Gastroesophageal sphincter (tissue), 3 donors: ENCODE measurements at regions not wholly inside any gene's neighbourhood (a gene's known extent, or its start where the extent isn't known, plus 50 kb on each side); places are given as distances from the start of the nearest gene placed in this dataset.

ENCODE experiments used
- CTCF ChIP-seq, 4 experiments: fragments of 200-600 bp in 2 of 4; fragments of 450-650 bp in 2 of 4; sonication (generic) in 1 of 4; IDR thresholded peaks; one replicate each; pipeline ENCODE4 v1.5.1; 2017 to 2019; ENCODE audit warnings: antibody characterized with exemption in 4 of 4, mild to moderate bottlenecking in 2 of 4, moderate library complexity in 2 of 4
- EP300 ChIP-seq: sonication (generic); formaldehyde crosslinking; IDR thresholded peaks from one replicate; pipeline ENCODE4 v1.6.1; 2017; ENCODE audit warnings: antibody characterized with exemption, mild to moderate bottlenecking
- POLR2A ChIP-seq, 2 donors: fragments of 450-650 bp; IDR thresholded peaks; one replicate each; pipeline ENCODE4 v1.6.1; 2017; ENCODE audit warnings: antibody characterized with exemption in 2 of 2, mild to moderate bottlenecking in 2 of 2, moderate library complexity in 1 of 2
- POLR2AphosphoS5 ChIP-seq: sonication (generic); formaldehyde crosslinking; IDR thresholded peaks from one replicate; pipeline ENCODE4 v1.6.1; 2017; ENCODE audit warnings: antibody characterized with exemption

- TF ChIP-seq CTCF (IDR thresholded peaks at IDR 0.05), result no peak
- no peak for TF ChIP-seq POLR2A (IDR thresholded peaks at IDR 0.05)
- no peak for TF ChIP-seq EP300
- no peak for TF ChIP-seq POLR2AphosphoS5
Observed at GRCh38 chr15:66963084-66963483, 102.3 kb upstream of the SMAD3 start.
